IPS-20b (cell line): ENCODE measurements at regions not wholly inside any gene's neighbourhood (a gene's known extent, or its start where the extent isn't known, plus 50 kb on each side); places are given as distances from the start of the nearest gene placed in this dataset.
"Not testable (repeated sequence)": the region's sequence is repeated elsewhere in the genome, so short reads cannot be mapped to it uniquely, and the experiment has no call there.

Experiments used
- H3K27ac ChIP-seq: one replicate; pipeline ENCODE4 v1.5.1; 2013; ENCODE audit warnings: low read length
- H3K27me3 ChIP-seq: 2 replicates; pipeline ENCODE4 v1.6.1; 2013; ENCODE audit warnings: mild to moderate bottlenecking, low read length, inconsistent platforms; ENCODE audit not compliant: insufficient read depth
- H3K36me3 ChIP-seq: 2 replicates; pipeline ENCODE4 v1.6.1; 2013; ENCODE audit warnings: low read depth, mild to moderate bottlenecking, inconsistent platforms, low read length, moderate library complexity; ENCODE audit not compliant: insufficient read depth
- H3K4me1 ChIP-seq: 2 replicates; pipeline ENCODE4 v1.6.1; 2013; ENCODE audit warnings: mild to moderate bottlenecking, control low read depth, inconsistent platforms, low read length, moderate library complexity; ENCODE audit not compliant: insufficient read depth
- H3K4me3 ChIP-seq: 2 replicates; pipeline ENCODE4 v1.5.1; 2013; ENCODE audit warnings: mild to moderate bottlenecking, low read length, inconsistent platforms
- H3K9ac ChIP-seq: 2 replicates; pipeline ENCODE4 v1.6.1; 2013; ENCODE audit warnings: low read depth, mild to moderate bottlenecking, inconsistent platforms, low read length, moderate library complexity
- H3K9me3 ChIP-seq: 2 replicates; pipeline ENCODE4 v1.6.1; 2013; ENCODE audit warnings: mild to moderate bottlenecking, low read depth, low read length, inconsistent platforms; ENCODE audit not compliant: insufficient read depth

DNA sequence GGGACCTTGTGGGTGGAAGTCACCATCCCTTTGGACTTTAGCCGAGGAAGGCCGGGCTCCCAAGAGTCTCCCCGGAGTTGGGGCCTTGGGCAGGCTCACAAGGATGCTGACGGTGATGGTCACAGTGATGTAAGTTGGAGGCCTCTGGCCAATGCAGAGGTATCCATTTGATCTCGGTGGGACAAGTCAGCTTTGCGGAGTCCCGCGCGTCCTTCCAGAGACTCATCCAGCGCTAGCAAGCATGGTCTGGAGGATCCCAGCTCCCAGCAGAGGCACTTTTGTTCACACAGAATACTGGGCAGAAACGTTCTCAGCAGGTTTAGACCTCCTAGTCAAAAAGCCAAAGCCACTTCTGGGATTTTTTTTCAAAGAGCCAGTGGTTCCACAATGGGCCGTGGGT is 103.8 kb upstream of the ANKRD30BL start:
- not testable (repeated sequence) for H3K4me3 ChIP-seq, H3K9me3 ChIP-seq, H3K9ac ChIP-seq, H3K27me3 ChIP-seq, H3K27ac ChIP-seq, H3K36me3 ChIP-seq
- H3K4me1 ChIP-seq = peaks cover 16% of the 10 kb centered on the region; the same call in 1 of the 2 replicates

DNA sequence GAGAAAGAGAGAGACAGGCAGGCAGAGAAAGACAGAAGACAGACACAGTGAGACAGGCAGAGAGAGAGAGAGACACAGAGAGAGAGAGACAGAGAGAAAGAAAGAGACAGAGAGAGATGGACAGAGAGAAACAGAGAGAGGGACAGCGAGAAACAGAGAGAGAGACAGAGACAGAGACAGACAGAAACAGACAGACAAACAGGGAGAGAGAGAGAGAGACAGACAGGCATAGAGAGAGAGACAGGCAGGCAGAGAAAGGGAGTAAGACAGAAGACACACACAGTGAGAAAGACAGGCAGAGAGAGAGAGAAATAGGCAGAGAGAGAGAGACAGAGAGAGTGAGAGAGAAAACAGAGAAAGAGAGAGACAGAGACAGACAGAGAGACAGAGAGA is 105.3 kb upstream of the ANKRD30BL start:
- H3K27me3 ChIP-seq = 0 out of 2 replicates have a peak, but pooled peaks cover 3% of the 10 kb centered on the region
- peak overlapping the region; percentile 68; the same call in 1 of the 2 replicates for H3K9ac ChIP-seq
- H3K27ac ChIP-seq = peak overlapping the region; percentile 53
- H3K4me3 ChIP-seq = peak overlapping the region; percentile 37
- H3K36me3 ChIP-seq = no peaks in the 10 kb centered on the region
- peaks cover 16% of the 10 kb centered on the region; the same call in 1 of the 2 replicates for H3K4me1 ChIP-seq
- no peaks in the 10 kb centered on the region for H3K9me3 ChIP-seq

DNA sequence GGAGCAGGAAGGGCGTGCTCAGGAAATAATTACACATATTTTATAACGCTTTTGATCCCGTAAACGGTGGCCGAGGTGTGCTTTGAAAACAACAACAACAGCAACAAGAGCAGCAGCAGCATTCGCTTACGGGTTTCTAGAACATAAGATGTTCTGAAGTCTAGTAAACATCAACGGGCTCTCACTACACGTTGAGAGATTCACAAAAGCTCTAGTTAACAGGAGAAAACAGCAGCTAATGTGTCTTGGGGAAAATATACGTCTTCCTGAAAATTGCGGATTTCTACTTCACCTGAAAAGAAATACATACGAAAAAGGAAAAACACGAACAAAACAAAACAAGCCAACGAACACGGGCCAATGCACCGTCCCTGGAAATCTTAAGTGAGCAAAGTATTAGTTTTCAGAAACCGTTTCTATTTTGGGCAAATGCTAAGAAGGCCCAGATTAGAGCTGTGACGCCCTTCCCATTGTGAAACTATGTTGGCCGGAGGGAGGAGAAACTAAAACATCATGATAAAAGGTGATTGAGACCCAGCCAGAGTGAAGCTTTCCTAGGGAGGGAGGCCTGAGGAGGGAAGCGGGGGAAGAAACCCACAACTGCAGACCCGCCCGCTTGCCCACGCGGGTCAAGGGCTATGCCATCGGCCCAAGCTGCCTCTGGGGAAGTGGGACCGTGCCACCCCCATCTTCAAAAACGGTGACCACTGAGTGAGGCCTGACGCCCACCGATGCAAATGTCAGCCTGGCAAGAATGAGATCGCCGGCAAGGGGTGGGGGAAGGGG is 105.9 kb upstream of the ANKRD30BL start:
- not testable (repeated sequence) for H3K36me3 ChIP-seq, H3K27me3 ChIP-seq, H3K9me3 ChIP-seq
- peaks cover 16% of the 10 kb centered on the region; the same call in 1 of the 2 replicates for H3K4me1 ChIP-seq
- peak overlapping the region; percentile 68; the same call in 1 of the 2 replicates for H3K9ac ChIP-seq
- peak overlapping the region; percentile 37 for H3K4me3 ChIP-seq
- peak overlapping the region; percentile 53 for H3K27ac ChIP-seq

DNA sequence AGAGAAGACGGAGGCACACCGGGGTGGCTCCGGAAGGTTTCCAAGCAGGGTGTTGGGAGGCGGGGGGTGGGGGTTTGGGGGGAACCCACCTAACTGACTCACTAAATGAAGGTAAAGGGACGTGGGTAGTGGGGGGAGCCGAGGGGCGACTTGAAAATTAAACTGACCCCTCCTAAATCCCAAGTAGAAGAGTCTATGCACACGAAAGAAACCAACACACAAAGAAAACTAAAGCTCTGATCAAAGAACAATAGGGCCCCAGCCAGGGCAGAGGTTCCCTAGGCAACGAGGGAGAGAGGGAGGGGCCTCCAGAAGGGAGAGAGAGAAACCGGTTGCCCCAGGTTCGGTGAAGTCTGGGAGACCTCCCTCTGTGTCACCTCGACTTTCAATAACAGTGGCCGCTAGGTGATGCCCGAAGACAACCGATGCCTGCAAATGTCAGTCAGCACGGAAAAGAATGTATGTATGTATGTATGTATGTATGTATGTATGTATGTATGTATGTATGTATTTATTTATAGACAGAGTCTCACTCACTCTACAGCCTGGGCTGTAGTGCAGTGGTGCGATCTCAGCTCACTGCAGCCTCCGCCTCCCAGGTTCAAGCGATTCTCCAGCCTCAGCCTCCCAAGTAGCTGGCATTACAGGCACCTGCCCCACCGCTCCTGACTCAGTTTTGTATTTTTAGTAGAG is 106.7 kb upstream of the ANKRD30BL start:
- H3K9me3 ChIP-seq, H3K36me3 ChIP-seq, H3K27me3 ChIP-seq, H3K27ac ChIP-seq: not testable (repeated sequence)
- Histone ChIP-seq H3K9ac (peak overlapping the region; percentile 68; the same call in 1 of the 2 replicates), H3K4me3 (peak overlapping the region; percentile 48; the same call in 1 of the 2 replicates), H3K4me1 (peaks cover 16% of the 10 kb centered on the region; the same call in 1 of the 2 replicates)

DNA sequence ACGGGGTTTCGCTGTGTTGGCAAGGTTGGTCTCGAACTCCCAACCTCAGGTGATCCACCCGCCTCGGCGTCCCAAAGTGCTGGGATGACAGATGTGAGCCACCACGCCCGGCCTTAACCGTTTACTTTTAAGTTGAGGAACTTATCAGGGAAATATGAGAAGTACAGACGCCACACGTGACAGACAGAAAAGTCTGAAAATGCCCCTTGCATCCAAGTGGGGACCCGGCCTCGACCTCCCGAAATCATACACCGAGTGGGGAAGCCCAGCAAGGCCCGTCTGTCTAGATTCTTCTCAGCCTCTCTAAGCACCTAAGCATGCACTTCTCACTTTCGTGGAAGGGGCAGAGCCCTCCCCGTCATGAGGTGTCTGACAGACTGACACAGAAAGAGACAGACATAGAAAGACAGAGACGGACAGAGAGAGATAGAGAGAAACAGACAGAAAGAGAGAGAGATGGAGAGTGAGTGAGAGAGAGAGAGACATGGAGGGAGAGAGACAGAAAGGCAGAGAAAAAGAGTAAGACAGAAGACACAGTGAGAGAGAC is 107.3 kb upstream of the ANKRD30BL start:
- Histone ChIP-seq H3K4me1 (peaks cover 16% of the 10 kb centered on the region; the same call in 1 of the 2 replicates), H3K36me3 (no peaks in the 10 kb centered on the region), H3K27ac (no peak overlapping the region), H3K9me3 (no peaks in the 10 kb centered on the region), H3K4me3 (no peak overlapping the region), H3K9ac (no peak overlapping the region), H3K27me3 (0 out of 2 replicates have a peak, but pooled peaks cover 3% of the 10 kb centered on the region)

DNA sequence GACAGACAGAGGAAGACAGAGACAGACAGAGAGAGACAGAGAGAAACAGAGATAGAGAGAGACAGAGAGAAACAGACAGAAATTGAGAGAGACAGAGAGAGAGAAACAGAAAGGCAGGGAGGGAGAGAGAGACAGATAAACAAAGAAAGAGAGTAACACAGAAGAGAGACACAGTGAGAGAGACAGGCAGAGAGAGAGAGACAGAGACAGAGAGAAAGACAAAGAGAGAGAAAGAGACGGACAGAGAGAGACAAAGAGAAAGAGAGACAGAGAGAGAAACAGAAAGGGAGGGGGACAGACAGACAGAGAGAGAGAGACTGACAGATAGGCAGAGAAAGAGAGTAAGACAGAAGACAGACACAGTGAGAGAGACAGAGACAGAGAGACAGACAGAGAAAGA is 108.5 kb upstream of the ANKRD30BL start:
- Histone ChIP-seq H3K4me1 (peaks cover 16% of the 10 kb centered on the region; the same call in 1 of the 2 replicates), H3K36me3 (no peaks in the 10 kb centered on the region), H3K9ac (no peak overlapping the region), H3K4me3 (no peak overlapping the region), H3K9me3 (no peaks in the 10 kb centered on the region), H3K27me3 (0 out of 2 replicates have a peak, but pooled peaks cover 3% of the 10 kb centered on the region), H3K27ac (no peak overlapping the region)

DNA sequence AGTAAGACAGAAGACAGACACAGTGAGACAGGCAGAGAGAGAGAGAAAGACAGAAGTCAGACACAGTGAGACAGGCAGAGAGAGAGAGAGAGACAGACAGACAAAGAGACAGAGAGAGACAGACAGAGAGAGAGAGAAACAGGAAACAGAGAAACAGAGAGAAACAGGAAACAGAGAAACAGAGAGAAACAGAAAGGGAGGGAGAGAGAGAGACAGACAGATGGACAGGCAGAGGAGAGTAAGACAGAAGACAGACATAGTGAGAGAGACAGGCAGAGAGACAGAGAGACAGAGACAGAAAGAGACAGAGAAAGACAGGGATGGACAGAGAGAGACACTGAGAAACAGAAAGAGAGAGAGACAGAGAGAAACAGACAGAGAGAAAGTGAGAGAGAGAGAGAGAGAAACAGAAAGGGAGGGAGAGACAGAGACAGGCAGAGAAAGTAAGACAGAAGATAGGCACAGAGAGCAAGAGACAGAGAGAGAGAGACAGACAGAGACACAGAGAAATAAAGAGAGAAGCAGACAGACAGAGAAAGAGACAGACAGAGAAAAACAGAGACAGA is 109.3 kb upstream of the ANKRD30BL start:
- H3K27me3 ChIP-seq = 0 out of 2 replicates have a peak, but pooled peaks cover 3% of the 10 kb centered on the region
- no peaks in the 10 kb centered on the region for H3K36me3 ChIP-seq
- H3K27ac ChIP-seq = no peak overlapping the region
- H3K9ac ChIP-seq = no peak overlapping the region
- no peaks in the 10 kb centered on the region for H3K9me3 ChIP-seq
- H3K4me1 ChIP-seq = peaks cover 16% of the 10 kb centered on the region; the same call in 1 of the 2 replicates
- no peak overlapping the region for H3K4me3 ChIP-seq

DNA sequence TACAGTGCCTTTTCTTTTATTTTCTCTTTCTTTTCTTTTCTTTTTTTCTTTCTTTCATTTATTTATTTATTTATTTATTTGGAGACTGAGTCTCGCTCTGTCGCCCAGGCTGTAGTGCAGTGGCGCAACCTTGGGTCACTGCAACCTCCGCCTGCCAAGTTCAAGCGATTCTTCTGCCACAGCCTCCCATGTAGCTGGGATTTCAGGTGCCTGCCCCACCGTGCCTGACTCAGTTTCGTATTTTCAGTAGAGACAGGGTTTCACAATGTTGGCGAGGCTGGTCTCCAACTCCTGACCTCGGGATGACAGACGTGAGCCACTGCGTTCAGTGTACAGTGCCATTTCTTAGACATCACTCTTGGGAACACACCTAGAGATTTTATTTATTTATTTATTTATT is 110.0 kb upstream of the ANKRD30BL start:
- not testable (repeated sequence) for H3K4me3 ChIP-seq, H3K36me3 ChIP-seq, H3K27ac ChIP-seq, H3K9me3 ChIP-seq, H3K27me3 ChIP-seq, H3K9ac ChIP-seq
- H3K4me1 ChIP-seq = peaks cover 11% of the 10 kb centered on the region; the same call in 1 of the 2 replicates

DNA sequence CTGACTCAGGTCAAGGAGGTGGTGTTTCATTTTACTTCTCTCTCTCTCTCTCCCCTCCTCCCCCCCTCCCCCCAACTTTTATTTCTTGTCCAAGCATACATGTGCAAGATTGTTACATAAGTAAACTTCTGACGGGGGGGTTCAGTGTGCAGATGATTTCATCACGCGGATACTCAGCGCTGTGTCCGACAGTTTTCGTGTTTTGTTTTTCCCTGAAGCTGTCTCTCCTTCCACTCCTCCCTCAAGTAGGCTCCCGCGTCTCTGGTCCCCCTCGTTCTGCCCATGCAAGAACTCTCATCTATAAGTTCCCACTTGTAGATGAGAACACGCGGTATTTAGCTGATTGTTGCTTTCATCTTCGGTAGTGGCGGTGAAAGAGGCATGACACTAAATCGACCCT is 111.0 kb upstream of the ANKRD30BL start:
- Histone ChIP-seq H3K9me3 (no peaks in the 10 kb centered on the region), H3K27me3 (0 out of 2 replicates have a peak, but pooled peaks cover 3% of the 10 kb centered on the region), H3K27ac (no peak overlapping the region), H3K4me1 (peaks cover 4% of the 10 kb centered on the region; the same call in 1 of the 2 replicates), H3K9ac (no peak overlapping the region), H3K36me3 (no peaks in the 10 kb centered on the region), H3K4me3 (no peak overlapping the region)

DNA sequence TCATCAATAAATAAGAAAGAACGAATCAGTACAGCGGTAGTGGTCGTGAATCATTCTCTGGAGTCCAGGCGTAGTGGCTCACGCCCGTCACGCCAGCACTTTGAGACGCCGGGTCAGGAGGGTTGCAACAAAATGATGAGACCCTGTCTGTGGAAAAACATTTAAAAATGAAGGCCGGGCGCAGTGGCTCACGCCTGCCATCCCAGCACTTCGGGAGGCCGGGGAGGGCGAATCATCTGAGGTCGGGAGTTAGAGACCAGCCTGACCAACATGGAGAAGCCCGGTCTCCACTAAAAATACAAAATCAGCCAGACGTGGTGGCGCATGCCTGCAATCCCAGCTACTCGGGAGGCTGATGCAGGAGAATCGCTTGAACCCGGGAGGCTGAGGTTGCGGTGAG is 111.8 kb upstream of the ANKRD30BL start:
- H3K27ac ChIP-seq, H3K9me3 ChIP-seq, H3K4me1 ChIP-seq, H3K4me3 ChIP-seq, H3K36me3 ChIP-seq, H3K9ac ChIP-seq, H3K27me3 ChIP-seq: not testable (repeated sequence)

DNA sequence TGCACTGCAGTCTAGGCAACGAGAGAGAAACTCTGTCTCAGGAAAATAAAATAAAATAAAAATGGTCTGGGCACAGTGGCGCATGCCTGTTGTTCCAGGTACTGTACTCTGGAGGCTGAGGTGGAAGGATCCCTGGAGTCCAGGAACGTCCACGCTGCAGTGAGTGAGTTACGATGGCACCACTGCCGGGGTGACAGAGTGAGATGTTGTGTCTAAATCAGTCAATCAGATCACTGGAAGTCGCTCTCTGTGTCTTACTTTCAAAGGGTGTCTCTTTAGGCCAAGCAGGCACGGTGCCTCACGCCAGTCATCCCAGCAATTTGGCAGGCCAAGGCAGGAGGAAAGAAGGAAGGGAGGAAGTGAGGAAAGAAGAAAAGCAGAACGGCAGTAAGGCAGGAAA is 112.2 kb upstream of the ANKRD30BL start:
- no peaks in the 10 kb centered on the region for H3K36me3 ChIP-seq

More for the DNA sequence above, 112.2 kb upstream of the ANKRD30BL start:
- Histone ChIP-seq H3K27ac (no peak overlapping the region), H3K27me3 (0 out of 2 replicates have a peak, but pooled peaks cover 3% of the 10 kb centered on the region), H3K4me1 (0 out of 2 replicates have a peak, but pooled peaks cover 4% of the 10 kb centered on the region), H3K4me3 (no peak overlapping the region), H3K9ac (no peak overlapping the region), H3K9me3 (0 out of 2 replicates have a peak, but pooled peaks cover 4% of the 10 kb centered on the region)
